Vagina (tissue), 2 donors: ENCODE measurements at regions not wholly inside any gene's neighbourhood (a gene's known extent, or its start where the extent isn't known, plus 50 kb on each side); places are given as distances from the start of the nearest gene placed in this dataset.

ENCODE experiments used
- POLR2AphosphoS5 ChIP-seq, 2 donors: sonication (generic); formaldehyde crosslinking; IDR thresholded peaks; one replicate each; pipeline ENCODE4 v1.9.0; 2017; ENCODE audit warnings: antibody characterized with exemption in 2 of 2, mild to moderate bottlenecking in 2 of 2, low read depth in 1 of 2; ENCODE audit not compliant: insufficient read depth in 1 of 2
- TF ChIP-seq, protein P1 (sequence below), 3 experiments: fragments of 450-650 bp in 2 of 3; fragments of 200-600 bp in 1 of 3; sonication (generic) in 1 of 3; IDR thresholded peaks; one replicate each; pipeline ENCODE4 v1.5.1; 2017 to 2019; ENCODE audit warnings: antibody characterized with exemption in 3 of 3, mild to moderate bottlenecking in 2 of 3, moderate library complexity in 2 of 3

- TF ChIP-seq, protein P1, sequence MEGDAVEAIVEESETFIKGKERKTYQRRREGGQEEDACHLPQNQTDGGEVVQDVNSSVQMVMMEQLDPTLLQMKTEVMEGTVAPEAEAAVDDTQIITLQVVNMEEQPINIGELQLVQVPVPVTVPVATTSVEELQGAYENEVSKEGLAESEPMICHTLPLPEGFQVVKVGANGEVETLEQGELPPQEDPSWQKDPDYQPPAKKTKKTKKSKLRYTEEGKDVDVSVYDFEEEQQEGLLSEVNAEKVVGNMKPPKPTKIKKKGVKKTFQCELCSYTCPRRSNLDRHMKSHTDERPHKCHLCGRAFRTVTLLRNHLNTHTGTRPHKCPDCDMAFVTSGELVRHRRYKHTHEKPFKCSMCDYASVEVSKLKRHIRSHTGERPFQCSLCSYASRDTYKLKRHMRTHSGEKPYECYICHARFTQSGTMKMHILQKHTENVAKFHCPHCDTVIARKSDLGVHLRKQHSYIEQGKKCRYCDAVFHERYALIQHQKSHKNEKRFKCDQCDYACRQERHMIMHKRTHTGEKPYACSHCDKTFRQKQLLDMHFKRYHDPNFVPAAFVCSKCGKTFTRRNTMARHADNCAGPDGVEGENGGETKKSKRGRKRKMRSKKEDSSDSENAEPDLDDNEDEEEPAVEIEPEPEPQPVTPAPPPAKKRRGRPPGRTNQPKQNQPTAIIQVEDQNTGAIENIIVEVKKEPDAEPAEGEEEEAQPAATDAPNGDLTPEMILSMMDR (IDR thresholded peaks at IDR 0.05), result no peak
- no peak for TF ChIP-seq POLR2AphosphoS5 (IDR thresholded peaks at IDR 0.05; ENCODE audit: insufficient read depth in 1 of 2, low read depth in 1 of 2)
These were observed 146.8 kb downstream of the MTX2 start for GRCh38 chr2:176415937-176416499.
